ENCODE measurements at regions not wholly inside any gene's neighbourhood (a gene's known extent, or its start where the extent isn't known, plus 50 kb on each side); places are given as distances from the start of the nearest gene placed in this dataset.
A peak's percentile ranks its signal among the peaks of the same experiment; 100 is the strongest.

- Histone ChIP-seq H3K36me3 (no peaks in the 10 kb centered on the region), H3K9me3 (no peaks in the 10 kb centered on the region), H3K27ac (no peak overlapping the region), H3K4me3 (no peak overlapping the region), H3K27me3 (ENCODE audit: low read depth) (no peaks in the 10 kb centered on the region), H3K4me1 (no peaks in the 10 kb centered on the region)
- no peak for DNase-seq
- no peak for ATAC-seq
- TF ChIP-seq CTCF (IDR thresholded peaks at IDR 0.05): no peak
- intact Hi-C loops (cut with DNase I): no loop called here
These were observed 130.6 kb downstream of the MTNR1A start for GRCh38 chr4:186424745-186425144.

- no peak overlapping the region for H3K27ac ChIP-seq
- H3K4me1 ChIP-seq: no peaks in the 10 kb centered on the region
- no peaks in the 10 kb centered on the region for H3K36me3 ChIP-seq
- intact Hi-C loops (cut with DNase I): no loop called here
- H3K9me3 ChIP-seq: no peaks in the 10 kb centered on the region
- no peaks in the 10 kb centered on the region for H3K27me3 ChIP-seq (ENCODE audit: low read depth)
- no peak for TF ChIP-seq CTCF (IDR thresholded peaks at IDR 0.05)
- H3K4me3 ChIP-seq: no peak overlapping the region
- ATAC-seq: no peak
- DNase-seq: no peak
These were observed 133.1 kb downstream of the MTNR1A start for GRCh38 chr4:186422296-186422695.

GRCh38 chr4:186416451-186417060 lies 138.8 kb downstream of the MTNR1A start:
- Histone ChIP-seq H3K27ac (no peak overlapping the region), H3K4me3 (no peak overlapping the region), H3K9me3 (no peaks in the 10 kb centered on the region), H3K36me3 (no peaks in the 10 kb centered on the region), H3K4me1 (no peaks in the 10 kb centered on the region), H3K27me3 (ENCODE audit: low read depth) (no peaks in the 10 kb centered on the region)
- DNase-seq (no peak), ATAC-seq (peak in 1 of 2 donors; percentile 42)
- intact Hi-C loops (cut with DNase I): no loop called here
- TF ChIP-seq CTCF (IDR thresholded peaks at IDR 0.05): no peak

- Histone ChIP-seq H3K27me3 (ENCODE audit: low read depth) (no peaks in the 10 kb centered on the region), H3K4me1 (no peaks in the 10 kb centered on the region), H3K27ac (no peak overlapping the region), H3K36me3 (no peaks in the 10 kb centered on the region), H3K4me3 (no peak overlapping the region), H3K9me3 (no peaks in the 10 kb centered on the region)
- TF ChIP-seq CTCF (IDR thresholded peaks at IDR 0.05): no peak
- ATAC-seq (no peak), DNase-seq (no peak)
- intact Hi-C loops (cut with DNase I): no loop called here
These were observed 141.0 kb downstream of the MTNR1A start for GRCh38 chr4:186414390-186414789.

- peak in 1 of 2 donors; percentile 50 for ATAC-seq
- TF ChIP-seq CTCF (IDR thresholded peaks at IDR 0.05): no peak
- intact Hi-C loops (cut with DNase I): no loop called here
- Histone ChIP-seq H3K36me3 (no peaks in the 10 kb centered on the region), H3K4me3 (no peak overlapping the region), H3K27ac (no peak overlapping the region), H3K9me3 (no peaks in the 10 kb centered on the region), H3K4me1 (no peaks in the 10 kb centered on the region), H3K27me3 (ENCODE audit: low read depth) (no peaks in the 10 kb centered on the region)
- DNase-seq: no peak
These were observed 140.0 kb downstream of the F11 start for GRCh38 chr4:186405957-186406356.

All from lower lobe of right lung (tissue), 2 donors.